RWPE2 (cell line): ENCODE measurements at regions not wholly inside any gene's neighbourhood (a gene's known extent, or its start where the extent isn't known, plus 50 kb on each side); places are given as distances from the start of the nearest gene placed in this dataset.

ENCODE experiments used
- ATAC-seq: fragments of 200-7000 bp; cut with Tn5 transposase; 3 replicates; pipeline ENCODE4 v1.9.1; 2021; ENCODE audit warnings: low read depth
- DNase-seq: peaks from one replicate; pipeline ENCODE4 v3.0.0-alpha.2; 2020; ENCODE audit warnings: low spot score
- H3K27ac ChIP-seq: fragments of 450-650 bp; 2 replicates; pipeline ENCODE4 v1.5.1; 2017; ENCODE audit warnings: mild to moderate bottlenecking; ENCODE audit not compliant: poor library complexity, severe bottlenecking
- H3K27me3 ChIP-seq: fragments of 250-450 bp; sonication (Bioruptor Pico); 2 replicates; pipeline ENCODE4 v1.5.1; 2021; ENCODE audit warnings: mild to moderate bottlenecking, moderate library complexity; ENCODE audit not compliant: insufficient read depth, poor library complexity, severe bottlenecking
- H3K36me3 ChIP-seq: fragments of 250-450 bp; sonication (Bioruptor Pico); 2 replicates; pipeline ENCODE4 v1.5.1; 2020; ENCODE audit warnings: low read depth, mild to moderate bottlenecking, moderate library complexity
- H3K4me1 ChIP-seq: fragments of 250-450 bp; sonication (Bioruptor Pico); 2 replicates; pipeline ENCODE4 v1.5.1; 2021; ENCODE audit warnings: mild to moderate bottlenecking, moderate library complexity; ENCODE audit not compliant: insufficient read depth, poor library complexity, severe bottlenecking
- H3K4me3 ChIP-seq: fragments of 250-450 bp; sonication (Bioruptor Pico); 2 replicates; pipeline ENCODE4 v1.5.1; 2021; ENCODE audit warnings: mild to moderate bottlenecking, moderate library complexity; ENCODE audit not compliant: severe bottlenecking
- H3K9me3 ChIP-seq: fragments of 250-450 bp; sonication (Bioruptor Pico); 2 replicates; pipeline ENCODE4 v1.5.1; 2021; ENCODE audit warnings: mild to moderate bottlenecking, moderate library complexity; ENCODE audit not compliant: severe bottlenecking
- TF ChIP-seq, protein P1 (sequence below): fragments of 450-650 bp; IDR thresholded peaks from one replicate; pipeline ENCODE4 v1.5.1; 2017; ENCODE audit warnings: mild to moderate bottlenecking, moderate library complexity; ENCODE audit not compliant: poor library complexity, severe bottlenecking

DNA sequence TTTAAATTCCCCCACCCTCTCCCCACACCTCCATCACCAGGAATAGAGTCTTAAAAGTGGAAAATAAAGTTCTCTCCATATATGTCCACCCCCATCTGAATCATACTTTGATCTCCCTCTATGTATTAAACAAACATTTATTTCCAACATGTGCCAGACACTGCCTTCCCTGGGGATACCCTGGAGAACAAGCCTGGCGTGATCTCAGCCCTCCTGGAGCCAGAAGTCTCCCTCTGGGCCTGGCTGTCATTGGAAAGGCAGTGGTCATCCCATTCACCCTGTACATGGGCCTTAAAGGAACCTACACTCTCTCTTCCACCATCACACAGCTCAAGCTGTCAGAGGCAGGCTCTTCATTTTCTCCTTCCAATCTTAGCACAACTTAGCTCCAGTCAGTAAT is 143.6 kb downstream of the EMP1 start:
- TF ChIP-seq, protein P1, sequence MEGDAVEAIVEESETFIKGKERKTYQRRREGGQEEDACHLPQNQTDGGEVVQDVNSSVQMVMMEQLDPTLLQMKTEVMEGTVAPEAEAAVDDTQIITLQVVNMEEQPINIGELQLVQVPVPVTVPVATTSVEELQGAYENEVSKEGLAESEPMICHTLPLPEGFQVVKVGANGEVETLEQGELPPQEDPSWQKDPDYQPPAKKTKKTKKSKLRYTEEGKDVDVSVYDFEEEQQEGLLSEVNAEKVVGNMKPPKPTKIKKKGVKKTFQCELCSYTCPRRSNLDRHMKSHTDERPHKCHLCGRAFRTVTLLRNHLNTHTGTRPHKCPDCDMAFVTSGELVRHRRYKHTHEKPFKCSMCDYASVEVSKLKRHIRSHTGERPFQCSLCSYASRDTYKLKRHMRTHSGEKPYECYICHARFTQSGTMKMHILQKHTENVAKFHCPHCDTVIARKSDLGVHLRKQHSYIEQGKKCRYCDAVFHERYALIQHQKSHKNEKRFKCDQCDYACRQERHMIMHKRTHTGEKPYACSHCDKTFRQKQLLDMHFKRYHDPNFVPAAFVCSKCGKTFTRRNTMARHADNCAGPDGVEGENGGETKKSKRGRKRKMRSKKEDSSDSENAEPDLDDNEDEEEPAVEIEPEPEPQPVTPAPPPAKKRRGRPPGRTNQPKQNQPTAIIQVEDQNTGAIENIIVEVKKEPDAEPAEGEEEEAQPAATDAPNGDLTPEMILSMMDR = no peak
- no peaks in the 10 kb centered on the region for H3K9me3 ChIP-seq
- H3K27me3 ChIP-seq = no peaks in the 10 kb centered on the region
- H3K27ac ChIP-seq = no peak overlapping the region
- no peaks in the 10 kb centered on the region for H3K36me3 ChIP-seq
- H3K4me1 ChIP-seq = no peaks in the 10 kb centered on the region
- no peak overlapping the region for H3K4me3 ChIP-seq
- DNase-seq = no peak
- ATAC-seq = no peak

DNA sequence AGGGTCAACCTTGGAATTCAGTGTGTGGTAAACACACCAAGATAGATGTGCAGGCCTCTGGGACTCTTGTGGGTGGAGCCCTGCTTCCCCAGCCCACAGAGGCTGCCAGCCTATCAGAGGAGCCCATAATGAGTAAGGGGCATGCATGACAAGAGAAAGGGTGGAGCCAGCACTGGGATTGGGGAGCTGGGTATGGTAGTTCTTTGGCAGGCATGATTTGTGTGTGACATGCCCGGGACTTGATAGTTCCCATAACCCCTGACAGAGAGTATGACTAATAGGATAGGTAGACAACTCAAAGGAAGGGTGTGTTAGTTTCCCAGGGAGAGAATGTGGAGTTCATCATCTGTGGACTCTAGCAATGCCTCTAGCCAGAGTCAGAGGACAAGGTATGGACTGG is 143.0 kb downstream of the EMP1 start:
- no peak for DNase-seq
- Histone ChIP-seq H3K4me1 (no peaks in the 10 kb centered on the region), H3K27ac (no peak overlapping the region), H3K36me3 (no peaks in the 10 kb centered on the region), H3K9me3 (no peaks in the 10 kb centered on the region), H3K4me3 (no peak overlapping the region), H3K27me3 (no peaks in the 10 kb centered on the region)
- TF ChIP-seq, protein P1 = no peak
- peak; percentile 82 for ATAC-seq

DNA sequence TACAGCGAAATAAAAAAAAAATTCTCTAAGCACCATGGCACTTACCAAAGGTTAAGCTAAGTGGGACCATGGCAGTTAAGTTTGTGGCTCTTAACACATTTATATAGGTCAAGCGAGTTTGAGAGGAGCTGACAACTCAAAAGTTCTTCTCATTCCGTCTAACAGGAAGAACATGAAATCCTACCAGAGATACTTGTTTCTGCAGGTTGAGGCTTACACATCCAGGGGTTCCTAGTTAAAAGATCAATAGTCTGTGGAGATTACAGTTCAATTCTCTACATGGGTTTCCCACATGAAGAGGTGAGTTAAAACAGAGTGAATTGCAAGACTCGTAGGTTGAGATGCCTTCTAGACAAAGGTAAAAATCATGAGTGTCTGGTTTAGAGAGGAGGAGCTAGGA is 142.6 kb downstream of the EMP1 start:
- Histone ChIP-seq H3K4me1 (no peaks in the 10 kb centered on the region), H3K36me3 (no peaks in the 10 kb centered on the region), H3K9me3 (no peaks in the 10 kb centered on the region), H3K27ac (no peak overlapping the region), H3K27me3 (no peaks in the 10 kb centered on the region), H3K4me3 (no peak overlapping the region)
- ATAC-seq (no peak), DNase-seq (no peak)
- TF ChIP-seq, protein P1 = no peak

DNA sequence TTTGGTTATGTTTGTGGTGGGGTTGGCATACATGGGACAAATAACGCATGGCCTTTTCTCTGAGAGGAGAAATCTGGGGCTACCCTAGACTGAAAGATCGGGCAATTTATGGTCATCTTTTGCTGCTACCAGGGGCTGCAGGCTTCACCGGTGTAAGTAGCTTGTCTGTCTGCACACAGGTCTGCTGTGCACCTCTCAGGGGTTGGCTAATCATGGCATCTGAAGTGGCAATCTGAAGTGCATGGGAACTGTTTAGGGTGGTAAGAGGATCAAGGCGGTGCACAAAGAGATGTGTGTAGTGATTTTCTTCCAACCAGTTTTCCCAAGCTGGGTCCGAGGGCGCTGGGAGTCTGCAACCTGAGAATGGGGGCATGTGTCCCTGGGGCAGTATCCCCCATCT is 141.3 kb downstream of the EMP1 start:
- Histone ChIP-seq H3K9me3 (no peaks in the 10 kb centered on the region), H3K4me3 (no peak overlapping the region), H3K36me3 (no peaks in the 10 kb centered on the region), H3K4me1 (no peaks in the 10 kb centered on the region), H3K27me3 (no peaks in the 10 kb centered on the region), H3K27ac (no peak overlapping the region)
- DNase-seq (no peak), ATAC-seq (no peak)
- TF ChIP-seq, protein P1 = no peak

DNA sequence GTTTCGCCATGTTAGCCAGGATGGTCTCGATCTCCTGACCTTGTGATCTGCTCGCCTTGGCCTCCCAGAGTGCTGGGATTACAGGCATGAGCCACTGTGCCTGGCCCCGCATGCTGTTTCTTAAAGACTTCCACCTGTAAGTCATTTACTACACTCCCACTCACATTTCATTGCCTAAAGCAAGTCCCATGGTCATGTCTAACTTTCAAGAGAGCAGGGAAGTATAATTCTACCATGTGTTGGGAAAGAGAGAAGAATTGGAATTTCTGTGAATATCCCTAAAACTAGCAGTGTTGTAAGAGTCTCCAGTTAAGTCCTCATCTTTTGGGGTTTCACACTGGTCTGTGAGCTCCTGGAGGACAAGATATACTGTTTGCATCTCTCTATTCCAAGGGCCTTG is 139.7 kb downstream of the EMP1 start:
- H3K4me1 ChIP-seq = no peaks in the 10 kb centered on the region
- ATAC-seq (no peak), DNase-seq (no peak)
- no peaks in the 10 kb centered on the region for H3K27me3 ChIP-seq
- TF ChIP-seq, protein P1 = no peak
- H3K36me3 ChIP-seq = no peaks in the 10 kb centered on the region
- H3K4me3 ChIP-seq = no peak overlapping the region
- H3K27ac ChIP-seq = no peak overlapping the region
- no peaks in the 10 kb centered on the region for H3K9me3 ChIP-seq
